Gastroesophageal sphincter (tissue), 3 donors: ENCODE measurements at regions not wholly inside any gene's neighbourhood (a gene's known extent, or its start where the extent isn't known, plus 50 kb on each side); places are given as distances from the start of the nearest gene placed in this dataset.

Experiments used
- CTCF ChIP-seq, 4 experiments: fragments of 200-600 bp in 2 of 4; fragments of 450-650 bp in 2 of 4; sonication (generic) in 1 of 4; IDR thresholded peaks; one replicate each; pipeline ENCODE4 v1.5.1; 2017 to 2019; ENCODE audit warnings: antibody characterized with exemption in 4 of 4, mild to moderate bottlenecking in 2 of 4, moderate library complexity in 2 of 4
- POLR2A ChIP-seq, 2 donors: fragments of 450-650 bp; IDR thresholded peaks; one replicate each; pipeline ENCODE4 v1.6.1; 2017; ENCODE audit warnings: antibody characterized with exemption in 2 of 2, mild to moderate bottlenecking in 2 of 2, moderate library complexity in 1 of 2

GRCh38 chr4:124487651-124488050, 224.9 kb downstream of the ANKRD50 start:
- TF ChIP-seq CTCF (IDR thresholded peaks at IDR 0.05) (no peak), POLR2A (IDR thresholded peaks at IDR 0.05) (no peak)
